ENCODE measurements at regions not wholly inside any gene's neighbourhood (a gene's known extent, or its start where the extent isn't known, plus 50 kb on each side); places are given as distances from the start of the nearest gene placed in this dataset.
"Not testable (repeated sequence)": the region's sequence is repeated elsewhere in the genome, so short reads cannot be mapped to it uniquely, and the experiment has no call there.

GRCh38 chr18:998936-999335 is 94.3 kb downstream of the ADCYAP1 start:
- no peak for DNase-seq

GRCh38 chr18:1002653-1003178 is 98.0 kb downstream of the ADCYAP1 start:
- no peak for DNase-seq

- no peak for DNase-seq
Measured at GRCh38 chr18:1003499-1003898, 98.8 kb downstream of the ADCYAP1 start.

- no peak for DNase-seq
Measured at GRCh38 chr18:1006304-1006703, 101.6 kb downstream of the ADCYAP1 start.

GRCh38 chr18:1006965-1007364 is 102.3 kb downstream of the ADCYAP1 start:
- DNase-seq = no peak

- no peak for DNase-seq
Measured at GRCh38 chr18:1011349-1011748, 106.7 kb downstream of the ADCYAP1 start.

- DNase-seq = no peak
Measured at GRCh38 chr18:1012775-1013174, 108.1 kb downstream of the ADCYAP1 start.

GRCh38 chr18:1013951-1014350 is 109.3 kb downstream of the ADCYAP1 start:
- no peak for DNase-seq

GRCh38 chr18:1014509-1014908 is 109.8 kb downstream of the ADCYAP1 start:
- no peak for DNase-seq

- DNase-seq = no peak
Measured at GRCh38 chr18:1014951-1015624, 110.4 kb downstream of the ADCYAP1 start.

- DNase-seq = no peak
Measured at GRCh38 chr18:1015777-1016176, 111.1 kb downstream of the ADCYAP1 start.

GRCh38 chr18:1017227-1018058 is 112.8 kb downstream of the ADCYAP1 start:
- no peak for DNase-seq

GRCh38 chr18:1018181-1018681 is 113.6 kb downstream of the ADCYAP1 start:
- no peak for DNase-seq

GRCh38 chr18:1019191-1019590 is 114.5 kb downstream of the ADCYAP1 start:
- DNase-seq = no peak

- no peak for DNase-seq
Measured at GRCh38 chr18:1020731-1021344, 116.2 kb downstream of the ADCYAP1 start.

- DNase-seq = no peak
Measured at GRCh38 chr18:1026930-1027329, 122.3 kb downstream of the ADCYAP1 start.

GRCh38 chr18:1033092-1033491 is 128.4 kb downstream of the ADCYAP1 start:
- DNase-seq = not testable (repeated sequence)

- no peak for DNase-seq
Measured at GRCh38 chr18:1034971-1035370, 130.3 kb downstream of the ADCYAP1 start.

- DNase-seq = no peak
Measured at GRCh38 chr18:1036926-1037325, 132.3 kb downstream of the ADCYAP1 start.

GRCh38 chr18:1037776-1038175 is 133.1 kb downstream of the ADCYAP1 start:
- DNase-seq = no peak

- DNase-seq = no peak
Measured at GRCh38 chr18:1039421-1039820, 134.8 kb downstream of the ADCYAP1 start.

- not testable (repeated sequence) for DNase-seq
Measured at GRCh38 chr18:1043039-1043438, 138.4 kb downstream of the ADCYAP1 start.

- no peak for DNase-seq
Measured at GRCh38 chr18:1045658-1046057, 141.0 kb downstream of the ADCYAP1 start.

All from activated CD4-positive, alpha-beta T cell treated with anti-CD3 and anti-CD28 coated beads, Interleukin-2, amount 50 U/mL, for 1 hour (primary cell).